ENCODE measurements at regions not wholly inside any gene's neighbourhood (a gene's known extent, or its start where the extent isn't known, plus 50 kb on each side); places are given as distances from the start of the nearest gene placed in this dataset.

GRCh38 chr2:23107327-23107941, 277.5 kb upstream of the KLHL29 start:
- H2BK12ac ChIP-seq (ENCODE audit: low read length) = no peak overlapping the region
- no peak overlapping the region for H3K23ac ChIP-seq (ENCODE audit: low read depth, low read length, poor library complexity)
- no peak overlapping the region for H2BK5ac ChIP-seq (ENCODE audit: low read length)
- H3K79me1 ChIP-seq (ENCODE audit: low read depth, low read length) = no peaks in the 10 kb centered on the region
- no CpG with 5 or more reads among the region's 4 CpGs for WGBS, 2 donors (ENCODE audit: extremely low coverage in 2 of 2, insufficient read length in 2 of 2, insufficient replicate concordance in 1 of 2)
- no peaks in the 10 kb centered on the region for H3K9me3 ChIP-seq (replicated peaks in 1 of 2; ENCODE audit: control insufficient read depth in 2 of 2, insufficient read depth in 1 of 2, low read depth in 1 of 2, low read length in 2 of 2)
- H2BK15ac ChIP-seq (ENCODE audit: low read length) = no peak overlapping the region
- H3K18ac ChIP-seq (ENCODE audit: low read length) = no peak overlapping the region
- no peak overlapping the region for H2AFZ ChIP-seq (ENCODE audit: low read length)
- H4K8ac ChIP-seq (ENCODE audit: low read depth, low read length) = no peak overlapping the region
- no peak overlapping the region for H3K4ac ChIP-seq (ENCODE audit: low read length)
- H3K4me1 ChIP-seq (ENCODE audit: control insufficient read depth in 2 of 2, insufficient read depth in 1 of 2, low read depth in 1 of 2, low read length in 2 of 2) = no peaks in the 10 kb centered on the region
- no peak overlapping the region for H4K91ac ChIP-seq (ENCODE audit: low read depth, low read length, poor library complexity)
- H2BK120ac ChIP-seq (ENCODE audit: low read depth, low read length) = no peak overlapping the region
- no peak overlapping the region for H3K4me3 ChIP-seq (ENCODE audit: low read length in 2 of 2)
- no peaks in the 10 kb centered on the region for H3K27me3 ChIP-seq (ENCODE audit: control insufficient read depth in 3 of 3, insufficient read depth in 3 of 3, low read depth in 1 of 3, low read length in 3 of 3)
- H3K14ac ChIP-seq (ENCODE audit: low read length) = no peak overlapping the region
- H2AK5ac ChIP-seq (ENCODE audit: low read depth, low read length) = no peak overlapping the region
- no peak overlapping the region for H3K9ac ChIP-seq (ENCODE audit: low read depth, low read length, poor library complexity)
- H3K4me2 ChIP-seq (ENCODE audit: insufficient read depth, low read length, poor library complexity, severe bottlenecking) = no peak overlapping the region
- no peak overlapping the region for H3K27ac ChIP-seq (replicated peaks; ENCODE audit: low read length)
- H3K36me3 ChIP-seq (replicated peaks in 1 of 2; ENCODE audit: control insufficient read depth in 2 of 2, insufficient read depth in 2 of 2, low read length in 2 of 2) = no peaks in the 10 kb centered on the region
- no peak for DNase-seq (ENCODE audit: low spot score)

GRCh38 chr2:23111263-23111662, 273.7 kb upstream of the KLHL29 start:
- H3K79me1 ChIP-seq (ENCODE audit: low read depth, low read length) = no peaks in the 10 kb centered on the region
- no peak overlapping the region for H3K23ac ChIP-seq (ENCODE audit: low read depth, low read length, poor library complexity)
- H3K4me1 ChIP-seq (ENCODE audit: control insufficient read depth in 2 of 2, insufficient read depth in 1 of 2, low read depth in 1 of 2, low read length in 2 of 2) = no peaks in the 10 kb centered on the region
- no peak overlapping the region for H3K14ac ChIP-seq (ENCODE audit: low read length)
- H2BK15ac ChIP-seq (ENCODE audit: low read length) = no peak overlapping the region
- H3K9ac ChIP-seq (ENCODE audit: low read depth, low read length, poor library complexity) = no peak overlapping the region
- no peak overlapping the region for H4K8ac ChIP-seq (ENCODE audit: low read depth, low read length)
- no peak overlapping the region for H3K27ac ChIP-seq (replicated peaks; ENCODE audit: low read length)
- H3K4me2 ChIP-seq (ENCODE audit: insufficient read depth, low read length, poor library complexity, severe bottlenecking) = no peak overlapping the region
- no peak overlapping the region for H4K91ac ChIP-seq (ENCODE audit: low read depth, low read length, poor library complexity)
- no peak overlapping the region for H2AK5ac ChIP-seq (ENCODE audit: low read depth, low read length)
- H3K4ac ChIP-seq (ENCODE audit: low read length) = no peak overlapping the region
- no CpG with 5 or more reads among the region's 2 CpGs for WGBS, 2 donors (ENCODE audit: extremely low coverage in 2 of 2, insufficient read length in 2 of 2, insufficient replicate concordance in 1 of 2)
- no peak overlapping the region for H2BK120ac ChIP-seq (ENCODE audit: low read depth, low read length)
- H3K27me3 ChIP-seq (ENCODE audit: control insufficient read depth in 3 of 3, insufficient read depth in 3 of 3, low read depth in 1 of 3, low read length in 3 of 3) = no peaks in the 10 kb centered on the region
- H2BK12ac ChIP-seq (ENCODE audit: low read length) = no peak overlapping the region
- no peak overlapping the region for H2BK5ac ChIP-seq (ENCODE audit: low read length)
- DNase-seq (ENCODE audit: low spot score) = no peak
- H3K36me3 ChIP-seq (replicated peaks in 1 of 2; ENCODE audit: control insufficient read depth in 2 of 2, insufficient read depth in 2 of 2, low read length in 2 of 2) = no peaks in the 10 kb centered on the region
- H3K9me3 ChIP-seq (replicated peaks in 1 of 2; ENCODE audit: control insufficient read depth in 2 of 2, insufficient read depth in 1 of 2, low read depth in 1 of 2, low read length in 2 of 2) = no peaks in the 10 kb centered on the region
- H2AFZ ChIP-seq (ENCODE audit: low read length) = no peak overlapping the region
- no peak overlapping the region for H3K4me3 ChIP-seq (ENCODE audit: low read length in 2 of 2)
- H3K18ac ChIP-seq (ENCODE audit: low read length) = no peak overlapping the region

GRCh38 chr2:23112517-23112916, 272.5 kb upstream of the KLHL29 start:
- no peak overlapping the region for H3K27ac ChIP-seq (replicated peaks; ENCODE audit: low read length)
- H3K9ac ChIP-seq (ENCODE audit: low read depth, low read length, poor library complexity) = no peak overlapping the region
- no peak overlapping the region for H2AFZ ChIP-seq (ENCODE audit: low read length)
- WGBS, 2 donors (ENCODE audit: extremely low coverage in 2 of 2, insufficient read length in 2 of 2, insufficient replicate concordance in 1 of 2) = no CpG with 5 or more reads among the region's 6 CpGs
- H3K18ac ChIP-seq (ENCODE audit: low read length) = no peak overlapping the region
- no peak overlapping the region for H3K14ac ChIP-seq (ENCODE audit: low read length)
- no peak overlapping the region for H4K8ac ChIP-seq (ENCODE audit: low read depth, low read length)
- DNase-seq (ENCODE audit: low spot score) = no peak
- H3K4me3 ChIP-seq (ENCODE audit: low read length in 2 of 2) = no peak overlapping the region
- H3K36me3 ChIP-seq (replicated peaks in 1 of 2; ENCODE audit: control insufficient read depth in 2 of 2, insufficient read depth in 2 of 2, low read length in 2 of 2) = no peaks in the 10 kb centered on the region
- H2BK12ac ChIP-seq (ENCODE audit: low read length) = no peak overlapping the region
- H2AK5ac ChIP-seq (ENCODE audit: low read depth, low read length) = no peak overlapping the region
- H4K91ac ChIP-seq (ENCODE audit: low read depth, low read length, poor library complexity) = no peak overlapping the region
- no peak overlapping the region for H2BK15ac ChIP-seq (ENCODE audit: low read length)
- no peak overlapping the region for H3K4ac ChIP-seq (ENCODE audit: low read length)
- H3K9me3 ChIP-seq (replicated peaks in 1 of 2; ENCODE audit: control insufficient read depth in 2 of 2, insufficient read depth in 1 of 2, low read depth in 1 of 2, low read length in 2 of 2) = no peaks in the 10 kb centered on the region
- no peaks in the 10 kb centered on the region for H3K4me1 ChIP-seq (ENCODE audit: control insufficient read depth in 2 of 2, insufficient read depth in 1 of 2, low read depth in 1 of 2, low read length in 2 of 2)
- H3K79me1 ChIP-seq (ENCODE audit: low read depth, low read length) = no peaks in the 10 kb centered on the region
- H2BK120ac ChIP-seq (ENCODE audit: low read depth, low read length) = no peak overlapping the region
- H2BK5ac ChIP-seq (ENCODE audit: low read length) = no peak overlapping the region
- no peak overlapping the region for H3K23ac ChIP-seq (ENCODE audit: low read depth, low read length, poor library complexity)
- no peaks in the 10 kb centered on the region for H3K27me3 ChIP-seq (ENCODE audit: control insufficient read depth in 3 of 3, insufficient read depth in 3 of 3, low read depth in 1 of 3, low read length in 3 of 3)
- H3K4me2 ChIP-seq (ENCODE audit: insufficient read depth, low read length, poor library complexity, severe bottlenecking) = no peak overlapping the region

GRCh38 chr2:23114299-23114698, 270.7 kb upstream of the KLHL29 start:
- no peak overlapping the region for H3K18ac ChIP-seq (ENCODE audit: low read length)
- no peak overlapping the region for H4K91ac ChIP-seq (ENCODE audit: low read depth, low read length, poor library complexity)
- no peaks in the 10 kb centered on the region for H3K27me3 ChIP-seq (ENCODE audit: control insufficient read depth in 3 of 3, insufficient read depth in 3 of 3, low read depth in 1 of 3, low read length in 3 of 3)
- no peak overlapping the region for H2BK15ac ChIP-seq (ENCODE audit: low read length)
- H3K4me3 ChIP-seq (ENCODE audit: low read length in 2 of 2) = no peak overlapping the region
- no peak overlapping the region for H4K8ac ChIP-seq (ENCODE audit: low read depth, low read length)
- no peak overlapping the region for H2AFZ ChIP-seq (ENCODE audit: low read length)
- H3K14ac ChIP-seq (ENCODE audit: low read length) = no peak overlapping the region
- no peaks in the 10 kb centered on the region for H3K9me3 ChIP-seq (replicated peaks in 1 of 2; ENCODE audit: control insufficient read depth in 2 of 2, insufficient read depth in 1 of 2, low read depth in 1 of 2, low read length in 2 of 2)
- no peak for DNase-seq (ENCODE audit: low spot score)
- H3K4me1 ChIP-seq (ENCODE audit: control insufficient read depth in 2 of 2, insufficient read depth in 1 of 2, low read depth in 1 of 2, low read length in 2 of 2) = no peaks in the 10 kb centered on the region
- WGBS, 2 donors (ENCODE audit: extremely low coverage in 2 of 2, insufficient read length in 2 of 2, insufficient replicate concordance in 1 of 2) = no CpG with 5 or more reads among the region's 1 CpG
- no peak overlapping the region for H3K27ac ChIP-seq (replicated peaks; ENCODE audit: low read length)
- no peak overlapping the region for H3K9ac ChIP-seq (ENCODE audit: low read depth, low read length, poor library complexity)
- H3K4ac ChIP-seq (ENCODE audit: low read length) = no peak overlapping the region
- no peaks in the 10 kb centered on the region for H3K36me3 ChIP-seq (replicated peaks in 1 of 2; ENCODE audit: control insufficient read depth in 2 of 2, insufficient read depth in 2 of 2, low read length in 2 of 2)
- H2AK5ac ChIP-seq (ENCODE audit: low read depth, low read length) = no peak overlapping the region
- no peak overlapping the region for H2BK12ac ChIP-seq (ENCODE audit: low read length)
- no peak overlapping the region for H3K4me2 ChIP-seq (ENCODE audit: insufficient read depth, low read length, poor library complexity, severe bottlenecking)
- no peak overlapping the region for H2BK5ac ChIP-seq (ENCODE audit: low read length)
- H3K23ac ChIP-seq (ENCODE audit: low read depth, low read length, poor library complexity) = no peak overlapping the region
- H2BK120ac ChIP-seq (ENCODE audit: low read depth, low read length) = no peak overlapping the region
- H3K79me1 ChIP-seq (ENCODE audit: low read depth, low read length) = no peaks in the 10 kb centered on the region
